ENCODE measurements at regions not wholly inside any gene's neighbourhood (a gene's known extent, or its start where the extent isn't known, plus 50 kb on each side); places are given as distances from the start of the nearest gene placed in this dataset.

DNA sequence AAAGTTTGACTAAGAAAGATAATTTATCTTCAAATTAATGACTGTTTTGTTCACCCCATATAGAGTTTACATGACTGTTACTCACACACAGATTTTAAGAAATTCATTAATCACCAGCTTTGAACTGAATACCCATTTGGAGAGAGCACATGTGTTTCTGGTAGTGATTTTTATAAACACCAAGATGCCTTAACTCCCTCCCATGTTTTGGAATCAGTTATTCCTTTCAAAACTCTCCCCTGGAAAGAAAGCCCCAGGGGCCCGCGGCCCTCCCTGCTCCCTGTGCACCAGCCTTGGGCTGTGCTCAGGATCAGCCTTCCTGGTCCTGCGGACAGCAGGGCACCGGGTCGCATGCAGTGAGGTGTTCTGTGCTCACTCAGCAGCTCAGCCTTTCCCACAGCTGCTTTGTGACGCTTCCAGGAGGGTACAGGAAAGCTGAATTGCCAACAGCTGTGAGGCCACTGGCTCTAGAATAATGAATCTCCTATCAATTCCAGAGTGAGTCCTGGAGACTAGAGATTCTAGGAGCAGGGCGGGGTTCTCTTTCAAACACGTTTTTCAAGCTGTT lies 483.2 kb downstream of the EFNB2 start:
- H3K4me1 ChIP-seq (ENCODE audit: control insufficient read depth in 5 of 5, insufficient read depth in 5 of 5, low read length in 5 of 5), result no peaks in the 10 kb centered on the region

DNA sequence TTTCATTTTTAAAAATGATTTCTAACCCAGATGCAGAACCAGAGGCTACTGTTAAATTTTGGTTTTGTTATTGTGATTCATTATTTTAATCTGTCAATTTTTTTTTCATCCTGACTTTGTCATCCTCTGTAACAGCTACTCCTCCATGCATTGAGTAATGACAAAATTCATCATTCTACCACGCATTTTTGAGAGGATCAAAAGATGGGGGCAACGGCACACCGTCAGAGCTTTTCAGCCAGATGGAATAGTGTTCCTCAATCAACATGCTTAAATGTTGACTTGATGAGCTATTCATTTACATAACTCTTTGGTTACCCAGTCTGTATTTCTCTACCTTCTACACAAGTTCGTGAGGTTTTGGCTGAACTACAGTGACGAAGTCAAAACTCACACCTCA lies 486.3 kb downstream of the EFNB2 start:
- Histone ChIP-seq H3K9ac (ENCODE audit: low read length in 5 of 5) (no peak overlapping the region), H3K27ac (ENCODE audit: low read depth, low read length) (no peak overlapping the region), H3K9me3 (ENCODE audit: control insufficient read depth in 5 of 5, low read length in 5 of 5) (no peaks in the 10 kb centered on the region), H3K27me3 (ENCODE audit: control insufficient read depth in 5 of 5, insufficient read depth in 4 of 5, low read length in 5 of 5) (no peaks in the 10 kb centered on the region), H3K4me3 (ENCODE audit: low read depth in 1 of 5, low read length in 5 of 5) (no peak overlapping the region), H3K36me3 (ENCODE audit: control insufficient read depth in 5 of 5, insufficient read depth in 5 of 5, low read length in 5 of 5) (no peaks in the 10 kb centered on the region), H3K4me1 (ENCODE audit: control insufficient read depth in 5 of 5, insufficient read depth in 5 of 5, low read length in 5 of 5) (no peaks in the 10 kb centered on the region)

More for the DNA sequence above, 483.2 kb downstream of the EFNB2 start:
- Histone ChIP-seq H3K9me3 (ENCODE audit: control insufficient read depth in 5 of 5, low read length in 5 of 5) (no peaks in the 10 kb centered on the region), H3K9ac (ENCODE audit: low read length in 5 of 5) (no peak overlapping the region), H3K27me3 (ENCODE audit: control insufficient read depth in 5 of 5, insufficient read depth in 4 of 5, low read length in 5 of 5) (no peaks in the 10 kb centered on the region), H3K27ac (ENCODE audit: low read depth, low read length) (no peak overlapping the region), H3K4me3 (ENCODE audit: low read depth in 1 of 5, low read length in 5 of 5) (no peak overlapping the region), H3K36me3 (ENCODE audit: control insufficient read depth in 5 of 5, insufficient read depth in 5 of 5, low read length in 5 of 5) (no peaks in the 10 kb centered on the region)

- no peak overlapping the region for H3K4me3 ChIP-seq (ENCODE audit: low read depth in 1 of 5, low read length in 5 of 5)
- no peak overlapping the region for H3K9ac ChIP-seq (ENCODE audit: low read length in 5 of 5)
- no peaks in the 10 kb centered on the region for H3K27me3 ChIP-seq (ENCODE audit: control insufficient read depth in 5 of 5, insufficient read depth in 4 of 5, low read length in 5 of 5)
- no peaks in the 10 kb centered on the region for H3K9me3 ChIP-seq (ENCODE audit: control insufficient read depth in 5 of 5, low read length in 5 of 5)
- H3K36me3 ChIP-seq (ENCODE audit: control insufficient read depth in 5 of 5, insufficient read depth in 5 of 5, low read length in 5 of 5), result no peaks in the 10 kb centered on the region
- no peaks in the 10 kb centered on the region for H3K4me1 ChIP-seq (ENCODE audit: control insufficient read depth in 5 of 5, insufficient read depth in 5 of 5, low read length in 5 of 5)
- no peak overlapping the region for H3K27ac ChIP-seq (ENCODE audit: low read depth, low read length)
Observed at GRCh38 chr13:106048386-106048785, 487.1 kb downstream of the EFNB2 start.

- Histone ChIP-seq H3K4me1 (ENCODE audit: control insufficient read depth in 5 of 5, insufficient read depth in 5 of 5, low read length in 5 of 5) (no peaks in the 10 kb centered on the region), H3K27me3 (ENCODE audit: control insufficient read depth in 5 of 5, insufficient read depth in 4 of 5, low read length in 5 of 5) (no peaks in the 10 kb centered on the region), H3K9ac (ENCODE audit: low read length in 5 of 5) (no peak overlapping the region), H3K4me3 (ENCODE audit: low read depth in 1 of 5, low read length in 5 of 5) (no peak overlapping the region), H3K36me3 (ENCODE audit: control insufficient read depth in 5 of 5, insufficient read depth in 5 of 5, low read length in 5 of 5) (no peaks in the 10 kb centered on the region), H3K9me3 (ENCODE audit: control insufficient read depth in 5 of 5, low read length in 5 of 5) (no peaks in the 10 kb centered on the region), H3K27ac (ENCODE audit: low read depth, low read length) (no peak overlapping the region)
Observed at GRCh38 chr13:106047859-106048258, 487.6 kb downstream of the EFNB2 start.

DNA sequence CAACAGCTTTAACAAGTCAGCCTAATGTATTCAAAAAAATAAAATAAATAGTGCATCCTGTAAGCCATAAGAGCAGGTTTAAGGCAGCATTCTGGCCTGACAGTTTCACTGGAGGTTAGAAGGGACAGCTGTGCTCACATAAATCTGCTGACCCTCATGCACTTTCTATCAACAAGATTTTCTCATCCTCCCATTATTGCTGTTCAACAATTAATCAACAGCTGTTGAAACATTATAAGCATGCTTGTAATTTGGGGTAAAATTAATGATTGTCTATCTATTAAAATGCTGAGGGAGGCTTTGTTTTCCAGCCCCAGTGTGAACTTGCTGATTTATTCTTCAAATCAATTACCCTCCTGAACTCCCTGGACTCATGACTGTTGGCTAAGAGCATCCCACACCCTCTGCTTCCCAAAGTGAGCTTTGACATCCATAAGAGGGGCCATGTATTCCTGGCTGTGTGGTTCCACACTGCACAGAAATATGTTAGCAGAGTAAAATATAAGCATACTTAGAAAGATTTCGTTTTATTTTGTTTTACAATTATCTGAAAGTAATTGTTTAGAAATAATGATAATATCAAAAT lies 492.4 kb downstream of the EFNB2 start:
- no peak overlapping the region for H3K4me3 ChIP-seq (ENCODE audit: low read depth in 1 of 5, low read length in 5 of 5)

GRCh38 chr13:106041445-106041844 lies 494.0 kb downstream of the EFNB2 start:
- no peaks in the 10 kb centered on the region for H3K4me1 ChIP-seq (ENCODE audit: control insufficient read depth in 5 of 5, insufficient read depth in 5 of 5, low read length in 5 of 5)
- H3K9ac ChIP-seq (ENCODE audit: low read length in 5 of 5), result no peak overlapping the region
- H3K36me3 ChIP-seq (ENCODE audit: control insufficient read depth in 5 of 5, insufficient read depth in 5 of 5, low read length in 5 of 5), result no peaks in the 10 kb centered on the region
- H3K4me3 ChIP-seq (ENCODE audit: low read depth in 1 of 5, low read length in 5 of 5), result no peak overlapping the region
- no peaks in the 10 kb centered on the region for H3K9me3 ChIP-seq (ENCODE audit: control insufficient read depth in 5 of 5, low read length in 5 of 5)
- H3K27ac ChIP-seq (ENCODE audit: low read depth, low read length), result no peak overlapping the region
- no peaks in the 10 kb centered on the region for H3K27me3 ChIP-seq (ENCODE audit: control insufficient read depth in 5 of 5, insufficient read depth in 4 of 5, low read length in 5 of 5)

More for the DNA sequence above, 492.4 kb downstream of the EFNB2 start:
- Histone ChIP-seq H3K36me3 (ENCODE audit: control insufficient read depth in 5 of 5, insufficient read depth in 5 of 5, low read length in 5 of 5) (no peaks in the 10 kb centered on the region), H3K9me3 (ENCODE audit: control insufficient read depth in 5 of 5, low read length in 5 of 5) (no peaks in the 10 kb centered on the region), H3K27ac (ENCODE audit: low read depth, low read length) (no peak overlapping the region), H3K4me1 (ENCODE audit: control insufficient read depth in 5 of 5, insufficient read depth in 5 of 5, low read length in 5 of 5) (no peaks in the 10 kb centered on the region), H3K27me3 (ENCODE audit: control insufficient read depth in 5 of 5, insufficient read depth in 4 of 5, low read length in 5 of 5) (no peaks in the 10 kb centered on the region), H3K9ac (ENCODE audit: low read length in 5 of 5) (no peak overlapping the region)

DNA sequence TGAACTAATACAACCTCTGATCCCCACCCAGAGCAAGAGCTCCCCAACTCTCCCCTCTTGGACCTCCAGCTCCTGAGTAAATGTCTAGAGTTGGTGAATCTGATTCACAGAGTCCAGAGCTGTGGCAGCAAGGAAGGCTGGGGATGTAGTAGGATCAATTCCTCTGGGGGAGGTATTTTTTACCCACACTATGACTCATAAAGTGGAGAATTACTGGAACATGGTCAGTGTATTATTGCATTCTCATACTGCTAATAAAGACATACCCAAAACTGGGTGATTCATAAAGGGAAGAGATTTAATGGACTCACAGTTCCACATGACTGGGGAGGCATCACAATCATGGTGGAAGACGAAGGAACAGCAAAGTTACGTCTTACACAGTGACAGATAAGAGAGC lies 496.7 kb downstream of the EFNB2 start:
- Histone ChIP-seq H3K27ac (ENCODE audit: low read depth, low read length) (no peak overlapping the region), H3K36me3 (ENCODE audit: control insufficient read depth in 5 of 5, insufficient read depth in 5 of 5, low read length in 5 of 5) (no peaks in the 10 kb centered on the region), H3K9me3 (ENCODE audit: control insufficient read depth in 5 of 5, low read length in 5 of 5) (no peaks in the 10 kb centered on the region), H3K27me3 (ENCODE audit: control insufficient read depth in 5 of 5, insufficient read depth in 4 of 5, low read length in 5 of 5) (no peaks in the 10 kb centered on the region), H3K9ac (ENCODE audit: low read length in 5 of 5) (no peak overlapping the region), H3K4me1 (ENCODE audit: control insufficient read depth in 5 of 5, insufficient read depth in 5 of 5, low read length in 5 of 5) (peaks cover 0 to 9% (median 7%) of the 10 kb centered on the region in 5 donors), H3K4me3 (ENCODE audit: low read depth in 1 of 5, low read length in 5 of 5) (no peak overlapping the region)

DNA sequence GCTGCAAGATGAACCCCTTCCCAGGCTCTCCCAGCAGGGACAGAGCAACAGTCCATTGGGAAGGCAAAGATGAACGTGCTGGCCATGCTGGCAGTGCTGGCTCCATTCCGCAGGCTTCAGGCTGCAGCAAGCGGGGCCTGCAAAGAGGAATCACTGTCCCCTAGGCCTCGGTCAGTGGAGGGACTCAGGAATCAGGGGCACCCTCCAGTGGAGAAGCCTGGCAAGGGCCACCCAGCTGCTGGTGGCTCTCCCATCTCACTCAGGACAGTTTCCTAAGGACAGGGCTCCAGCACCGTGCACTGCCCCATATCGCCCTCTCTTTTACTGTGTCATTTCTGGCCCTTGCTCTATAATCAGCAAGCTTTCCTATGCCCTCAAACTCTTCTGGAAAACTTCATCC lies 498.6 kb downstream of the EFNB2 start:
- no peak overlapping the region for H3K4me3 ChIP-seq (ENCODE audit: low read depth in 1 of 5, low read length in 5 of 5)
- H3K9me3 ChIP-seq (ENCODE audit: control insufficient read depth in 5 of 5, low read length in 5 of 5), result no peaks in the 10 kb centered on the region
- H3K27me3 ChIP-seq (ENCODE audit: control insufficient read depth in 5 of 5, insufficient read depth in 4 of 5, low read length in 5 of 5), result no peaks in the 10 kb centered on the region
- H3K9ac ChIP-seq (ENCODE audit: low read length in 5 of 5), result no peak overlapping the region
- no peak overlapping the region for H3K27ac ChIP-seq (ENCODE audit: low read depth, low read length)
- peaks cover 0 to 14% (median 7%) of the 10 kb centered on the region in 5 donors for H3K4me1 ChIP-seq (ENCODE audit: control insufficient read depth in 5 of 5, insufficient read depth in 5 of 5, low read length in 5 of 5)
- H3K36me3 ChIP-seq (ENCODE audit: control insufficient read depth in 5 of 5, insufficient read depth in 5 of 5, low read length in 5 of 5), result no peaks in the 10 kb centered on the region

DNA sequence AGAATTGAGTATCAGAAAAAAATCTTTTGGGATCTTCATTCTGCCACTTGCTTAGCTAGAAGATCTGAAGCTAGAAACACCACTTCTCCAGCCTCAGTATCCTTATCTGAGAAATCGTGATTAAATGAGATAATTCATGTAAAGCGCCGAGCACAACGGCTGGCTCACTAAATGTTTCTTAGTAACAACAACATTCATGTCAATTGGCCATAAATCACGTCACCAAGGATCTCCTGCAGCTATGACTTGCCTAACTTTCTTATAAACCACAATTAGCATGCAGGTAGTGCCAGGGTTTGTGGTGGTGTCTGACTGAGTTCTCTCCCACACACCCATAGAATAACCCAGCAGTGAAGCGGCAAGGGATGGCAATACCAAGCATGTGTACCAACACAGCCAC lies 501.3 kb downstream of the EFNB2 start:
- Histone ChIP-seq H3K9ac (ENCODE audit: low read length in 5 of 5) (no peak overlapping the region), H3K27ac (ENCODE audit: low read depth, low read length) (no peak overlapping the region)

DNA sequence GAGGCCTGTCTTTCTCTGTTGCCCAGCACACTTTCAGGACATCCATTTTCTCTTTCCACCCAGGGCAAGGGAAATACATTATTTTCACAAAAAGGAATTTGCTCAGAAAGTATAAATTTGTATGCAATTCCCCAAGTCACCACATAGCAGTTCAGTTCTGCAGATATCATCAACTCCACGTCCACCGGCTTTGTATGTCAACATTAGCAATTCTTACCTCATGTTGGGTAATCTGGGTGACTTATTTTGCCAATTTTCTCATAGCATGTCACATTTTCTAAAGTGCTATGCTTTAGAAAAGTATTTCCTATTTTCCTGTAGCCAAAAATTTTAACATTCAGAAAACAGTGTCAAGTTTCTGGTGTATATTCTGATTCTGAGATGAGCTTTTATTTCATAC lies 501.8 kb downstream of the EFNB2 start:
- Histone ChIP-seq H3K4me3 (ENCODE audit: low read depth in 1 of 5, low read length in 5 of 5) (no peak overlapping the region), H3K9me3 (ENCODE audit: control insufficient read depth in 5 of 5, low read length in 5 of 5) (no peaks in the 10 kb centered on the region), H3K4me1 (ENCODE audit: control insufficient read depth in 5 of 5, insufficient read depth in 5 of 5, low read length in 5 of 5) (peaks cover 0 to 14% (median 7%) of the 10 kb centered on the region in 5 donors), H3K9ac (ENCODE audit: low read length in 5 of 5) (no peak overlapping the region), H3K36me3 (ENCODE audit: control insufficient read depth in 5 of 5, insufficient read depth in 5 of 5, low read length in 5 of 5) (no peaks in the 10 kb centered on the region), H3K27ac (ENCODE audit: low read depth, low read length) (no peak overlapping the region), H3K27me3 (ENCODE audit: control insufficient read depth in 5 of 5, insufficient read depth in 4 of 5, low read length in 5 of 5) (no peaks in the 10 kb centered on the region)

More for the DNA sequence above, 501.3 kb downstream of the EFNB2 start:
- H3K4me3 ChIP-seq (ENCODE audit: low read depth in 1 of 5, low read length in 5 of 5), result no peak overlapping the region
- no peaks in the 10 kb centered on the region for H3K36me3 ChIP-seq (ENCODE audit: control insufficient read depth in 5 of 5, insufficient read depth in 5 of 5, low read length in 5 of 5)
- no peaks in the 10 kb centered on the region for H3K9me3 ChIP-seq (ENCODE audit: control insufficient read depth in 5 of 5, low read length in 5 of 5)
- H3K4me1 ChIP-seq (ENCODE audit: control insufficient read depth in 5 of 5, insufficient read depth in 5 of 5, low read length in 5 of 5), result peaks cover 0 to 14% (median 7%) of the 10 kb centered on the region in 5 donors
- no peaks in the 10 kb centered on the region for H3K27me3 ChIP-seq (ENCODE audit: control insufficient read depth in 5 of 5, insufficient read depth in 4 of 5, low read length in 5 of 5)

Measured in subcutaneous abdominal adipose tissue (tissue), 5 donors.